Inferior parietal cortex (tissue), 1 donor: ENCODE measurements at regions not wholly inside any gene's neighbourhood (a gene's known extent, or its start where the extent isn't known, plus 50 kb on each side); places are given as distances from the start of the nearest gene placed in this dataset.
A peak's percentile ranks its signal among the peaks of the same experiment; 100 is the strongest.

ENCODE experiments used
- DNase-seq: peaks from one replicate; pipeline ENCODE4 v3.0.0-alpha.2; 2016; ENCODE audit errors: extremely low spot score

DNA sequence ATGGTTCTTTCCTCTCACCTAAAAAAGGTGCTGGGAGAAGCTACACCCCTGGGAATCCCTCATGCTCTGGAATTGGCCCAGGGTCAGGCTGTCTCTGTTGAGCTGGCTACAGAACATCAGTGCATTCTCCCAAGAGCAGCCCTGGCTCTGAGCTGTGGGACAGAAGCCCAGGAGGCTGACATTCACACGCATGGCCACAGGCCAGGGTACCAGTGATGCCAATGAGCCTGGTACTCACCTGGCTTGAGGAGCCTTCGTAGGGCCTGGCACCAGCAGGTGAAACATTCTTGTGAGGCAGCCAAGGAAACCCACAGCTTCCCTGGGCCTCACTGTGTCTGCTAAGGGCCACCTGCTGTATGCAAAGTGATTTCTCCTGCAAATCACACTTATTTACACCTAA is 121.7 kb upstream of the CCL2 start:
- no peak for DNase-seq

DNA sequence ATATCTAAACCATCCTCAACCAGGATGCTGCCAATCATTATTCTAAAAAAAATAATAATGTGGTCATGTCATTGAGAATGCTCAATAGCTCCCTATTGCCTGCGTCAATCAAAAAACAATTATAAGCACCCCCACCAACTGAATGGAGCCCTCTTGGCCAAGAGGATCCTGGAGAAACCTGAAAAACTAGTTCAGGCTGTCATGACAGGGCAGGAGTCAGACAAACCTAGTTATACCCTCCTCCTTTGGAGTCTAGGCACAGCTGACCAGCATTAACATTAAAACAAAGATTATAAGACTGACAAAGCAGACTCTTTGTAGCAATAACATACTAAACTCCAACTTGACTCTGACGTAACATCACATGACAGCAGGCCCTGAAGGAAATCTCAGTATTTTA is 119.2 kb upstream of the CCL2 start:
- DNase-seq, result no peak

DNA sequence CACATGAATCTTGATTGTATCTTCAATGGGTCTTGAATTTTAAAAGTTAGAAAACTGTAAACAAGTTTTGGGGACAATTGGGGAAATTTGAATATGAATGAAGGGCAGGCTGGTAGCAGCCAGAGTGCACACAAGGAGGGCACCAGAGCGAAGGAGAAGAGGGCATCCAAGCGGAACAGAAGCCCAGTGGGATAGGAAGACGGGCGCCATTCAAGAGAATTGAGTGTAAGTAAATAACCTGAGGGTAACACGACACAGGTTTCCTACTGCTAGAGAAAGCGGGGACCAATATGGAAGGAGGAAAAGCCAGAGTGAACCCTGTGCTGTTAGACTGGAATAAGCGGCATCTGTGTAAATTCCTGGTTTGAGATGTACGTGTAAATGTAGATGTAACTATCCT is 115.1 kb upstream of the CCL2 start:
- no peak for DNase-seq

DNA sequence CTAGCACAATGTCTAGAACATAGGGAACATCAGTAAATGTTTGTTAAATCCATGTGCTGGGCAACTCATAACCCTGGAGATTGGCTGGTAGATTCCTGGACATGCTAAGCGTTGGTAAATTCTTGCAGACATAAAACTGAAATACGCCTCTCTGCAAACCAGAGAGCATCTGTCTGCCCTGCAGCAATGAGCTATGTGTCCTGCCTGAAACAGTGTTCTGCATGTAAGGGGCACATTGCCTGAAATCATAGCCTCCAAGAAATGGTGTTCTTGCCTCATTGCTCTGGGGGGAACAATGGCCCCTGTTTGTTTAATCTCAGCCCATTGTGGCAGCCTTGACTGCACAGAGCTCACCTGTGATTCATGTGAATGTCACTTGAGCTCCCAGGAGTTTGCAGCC is 113.5 kb upstream of the CCL2 start:
- DNase-seq, result no peak

DNA sequence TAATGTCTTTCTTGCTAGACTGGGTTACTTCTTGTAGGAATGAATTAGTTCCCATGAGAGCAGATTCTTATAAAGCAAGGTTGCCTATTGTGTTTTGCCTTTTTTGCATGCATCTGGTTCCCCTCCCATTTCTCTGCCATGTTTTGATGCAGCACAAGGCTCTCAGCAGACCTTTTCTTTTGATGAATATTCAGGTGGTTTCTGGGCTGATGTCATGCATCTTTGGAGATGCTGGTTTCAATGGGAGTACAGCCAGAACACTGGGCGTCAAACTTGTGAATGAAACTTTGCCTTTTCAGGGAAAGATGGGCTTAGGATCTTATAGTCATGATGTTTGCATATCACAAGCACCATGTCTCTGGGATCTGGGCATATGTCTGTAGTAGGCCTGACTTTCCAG is 111.7 kb upstream of the CCL2 start:
- no peak for DNase-seq

DNA sequence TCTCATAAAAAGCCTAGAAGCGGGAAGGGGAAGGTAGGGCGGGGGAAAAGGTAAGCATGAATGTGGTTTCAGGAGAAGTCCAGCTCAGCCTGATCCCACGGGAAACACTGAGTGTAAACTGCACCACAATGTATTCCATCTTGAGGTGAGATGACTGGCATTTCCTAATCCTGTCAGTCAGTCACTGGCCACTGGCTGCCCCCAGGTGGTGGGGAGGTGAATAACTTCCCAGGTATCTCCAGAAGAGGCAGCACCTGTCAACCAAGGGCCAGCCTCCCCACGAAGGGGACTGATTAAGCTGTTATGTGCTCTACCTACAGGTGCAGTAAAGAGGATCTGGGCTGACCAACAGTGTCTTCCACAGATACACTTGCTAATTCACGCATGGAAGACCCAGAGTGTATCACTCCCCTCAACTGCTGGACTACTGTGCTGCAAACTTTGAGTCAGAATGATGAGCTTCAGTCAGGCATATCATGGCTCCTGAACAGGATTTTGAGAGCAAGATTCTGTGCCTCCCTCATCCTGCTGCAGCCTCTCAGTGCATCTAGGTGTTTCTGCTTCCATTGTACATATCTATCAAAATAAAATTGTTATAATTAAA is 108.5 kb upstream of the CCL2 start:
- DNase-seq, result peak; percentile 30

DNA sequence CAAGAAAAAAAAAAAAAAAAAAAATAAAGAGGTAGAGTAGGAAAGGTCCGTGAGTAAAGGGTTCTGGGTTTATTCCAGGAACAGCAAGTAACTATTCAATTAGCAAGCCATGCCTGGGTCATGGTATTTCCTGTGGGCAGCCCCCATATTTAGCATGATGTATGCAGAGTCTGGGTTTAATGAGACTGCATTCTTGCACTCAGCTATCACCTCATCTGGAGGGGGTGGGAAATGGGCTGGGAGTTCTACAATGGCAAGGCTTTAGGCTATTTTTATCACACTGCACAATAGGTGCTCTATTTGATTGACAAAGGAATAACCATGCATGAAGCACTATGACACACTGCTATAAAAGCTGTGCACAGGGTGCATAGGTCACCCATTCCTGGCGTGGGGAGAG is 104.0 kb upstream of the CCL2 start:
- no peak for DNase-seq

DNA sequence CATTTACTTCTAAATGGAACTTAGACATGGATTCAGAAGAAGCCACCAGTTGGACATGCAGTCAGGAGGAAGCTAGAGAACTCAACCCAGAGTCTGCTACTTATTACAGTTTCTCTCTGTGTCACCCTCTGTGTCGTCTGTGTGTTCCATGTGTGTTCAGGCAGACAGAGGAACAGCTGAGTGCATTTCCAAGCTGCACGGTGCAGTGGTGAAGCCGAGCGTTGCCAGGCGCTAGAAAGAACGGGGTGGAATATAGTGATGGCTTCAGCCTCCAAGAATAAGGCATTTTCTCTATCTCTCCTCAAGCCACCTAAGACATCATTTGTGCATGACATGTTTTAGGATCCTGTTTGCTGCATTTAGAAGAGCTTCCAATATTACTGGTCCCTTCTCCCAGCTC is 101.1 kb upstream of the CCL2 start:
- DNase-seq, result peak; percentile 38

DNA sequence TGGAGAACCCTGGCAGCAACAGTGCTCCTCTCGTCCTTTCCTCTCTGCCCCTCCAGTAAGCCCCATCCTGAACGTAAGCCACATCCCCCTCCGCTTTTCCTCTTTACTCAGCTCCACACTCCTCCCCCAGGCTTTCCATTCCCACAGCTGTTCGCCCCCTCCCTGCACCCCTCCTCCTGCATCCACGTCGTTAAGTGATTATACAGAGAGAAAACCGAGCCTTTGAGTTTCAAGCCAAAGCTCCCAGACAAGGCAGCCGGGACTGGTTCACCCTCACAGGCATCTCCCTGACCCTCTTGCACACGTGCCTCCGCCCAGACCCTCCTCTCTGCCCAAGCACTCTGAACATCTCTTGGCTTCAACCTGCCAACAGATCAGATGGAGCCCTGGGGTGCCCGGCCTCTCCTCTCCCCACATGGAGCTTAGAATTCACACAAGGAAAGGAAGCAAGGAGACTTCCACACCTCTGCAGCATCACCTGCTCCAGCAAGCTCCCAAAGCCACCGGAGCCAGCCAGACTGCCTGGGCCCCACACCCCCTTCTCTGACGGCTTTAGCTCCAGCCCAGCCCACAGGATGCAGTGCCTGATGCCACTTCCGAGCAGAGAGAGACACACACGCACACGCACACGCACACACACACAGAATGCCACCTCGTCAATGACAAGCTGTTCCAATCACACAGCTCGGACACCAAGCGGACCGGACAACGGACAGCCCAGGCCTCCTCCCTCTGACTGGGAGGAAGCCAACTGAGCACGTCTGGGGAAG is 99.9 kb upstream of the CCL2 start:
- DNase-seq, result no peak

DNA sequence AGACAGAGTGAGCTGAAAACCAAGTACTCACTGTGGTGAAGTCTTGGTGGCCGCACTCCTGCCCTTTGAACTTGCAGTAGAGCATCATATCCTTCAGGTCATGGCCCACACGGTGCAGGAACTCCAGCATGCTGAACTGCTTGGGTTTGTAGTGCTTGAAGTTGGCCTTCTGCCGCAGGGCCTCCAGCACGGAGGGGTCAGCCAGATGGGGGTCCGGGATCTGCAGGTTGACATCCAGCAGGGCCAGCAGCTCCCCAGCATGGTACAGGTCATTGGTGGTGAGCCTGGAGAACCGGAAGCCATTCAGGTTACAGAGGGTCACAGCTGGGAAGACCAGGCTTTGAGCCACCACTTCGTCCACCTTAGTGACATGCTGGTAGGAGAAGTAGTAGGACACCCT is 99.1 kb upstream of the CCL2 start:
- DNase-seq, result no peak

DNA sequence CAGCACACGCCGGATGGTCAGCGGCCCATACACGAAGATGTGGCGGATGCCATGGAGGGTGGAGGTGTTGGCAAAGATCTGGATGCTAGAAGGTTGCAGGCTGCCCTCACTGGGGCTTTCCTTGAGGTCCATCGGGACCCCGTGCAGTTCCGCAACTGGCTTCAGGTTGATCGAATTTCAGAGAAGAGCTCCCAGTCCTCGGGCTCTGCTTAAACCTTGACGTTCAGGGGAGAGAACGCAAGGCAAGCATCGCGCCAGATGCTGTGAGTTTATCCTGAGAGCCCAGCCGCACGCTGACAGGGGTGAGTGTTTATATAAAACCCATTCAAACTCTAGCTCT is 98.7 kb upstream of the CCL2 start:
- DNase-seq, result no peak

DNA sequence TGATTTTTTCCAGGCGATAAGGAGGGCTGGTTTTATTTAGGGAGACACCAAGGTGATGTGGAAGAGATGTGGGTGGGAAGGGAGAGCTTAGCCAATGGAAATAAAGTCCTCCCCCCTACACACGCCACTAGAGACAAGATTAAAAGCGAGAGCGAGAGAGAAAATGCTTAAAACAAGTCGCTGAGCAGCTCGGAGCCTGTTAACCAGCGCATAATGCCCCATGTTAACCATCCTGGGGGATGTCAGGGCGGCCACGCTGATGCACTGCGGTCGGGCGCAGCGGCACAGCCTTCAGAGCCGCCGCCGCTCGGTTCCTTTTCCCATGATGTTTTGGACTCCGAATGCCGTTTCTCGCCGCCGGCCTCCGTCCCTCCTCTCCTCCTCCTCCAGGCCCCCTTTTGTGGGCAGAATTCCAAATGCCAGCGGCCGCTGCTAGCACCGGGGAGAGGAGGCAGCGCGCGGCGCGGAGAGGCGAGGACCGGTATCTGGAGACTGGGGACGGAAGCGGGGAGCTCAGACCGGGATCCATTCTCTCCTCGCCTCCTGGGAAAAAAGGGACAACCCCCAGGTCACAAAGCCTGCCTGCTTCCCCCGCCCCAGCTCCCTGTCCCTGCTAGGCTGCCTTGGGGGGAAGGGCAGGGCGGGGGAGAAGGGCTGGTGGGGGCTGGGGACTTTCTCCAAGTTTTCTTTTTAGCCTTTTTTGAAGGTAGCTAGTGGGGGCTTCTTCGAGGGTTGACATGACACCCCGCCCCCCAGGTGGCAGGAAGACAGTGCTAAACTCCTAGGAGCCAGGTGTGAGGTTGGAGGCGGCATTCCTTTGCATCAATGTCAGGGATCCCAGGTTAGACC is 98.1 kb upstream of the CCL2 start:
- DNase-seq, result peak; percentile 53

DNA sequence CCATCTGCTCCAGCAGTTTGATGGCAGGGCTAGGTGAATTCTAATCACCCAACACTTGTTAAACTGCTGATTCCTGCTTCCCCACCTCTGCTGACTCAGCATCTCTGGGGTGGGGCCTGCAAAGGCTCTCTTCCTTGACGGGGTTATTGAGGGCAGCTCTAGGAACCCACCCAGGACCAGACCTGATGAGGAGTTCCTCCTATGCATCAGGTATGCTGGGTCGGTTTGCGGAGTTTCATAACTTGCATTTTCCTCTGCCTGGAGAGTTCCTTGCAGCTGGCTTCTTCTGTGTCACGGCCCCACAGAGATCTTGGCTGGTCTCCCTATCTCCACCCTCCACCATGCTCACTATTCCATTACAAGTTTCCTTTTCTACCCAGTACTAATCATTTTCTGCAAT is 93.4 kb upstream of the CCL2 start:
- DNase-seq, result no peak

DNA sequence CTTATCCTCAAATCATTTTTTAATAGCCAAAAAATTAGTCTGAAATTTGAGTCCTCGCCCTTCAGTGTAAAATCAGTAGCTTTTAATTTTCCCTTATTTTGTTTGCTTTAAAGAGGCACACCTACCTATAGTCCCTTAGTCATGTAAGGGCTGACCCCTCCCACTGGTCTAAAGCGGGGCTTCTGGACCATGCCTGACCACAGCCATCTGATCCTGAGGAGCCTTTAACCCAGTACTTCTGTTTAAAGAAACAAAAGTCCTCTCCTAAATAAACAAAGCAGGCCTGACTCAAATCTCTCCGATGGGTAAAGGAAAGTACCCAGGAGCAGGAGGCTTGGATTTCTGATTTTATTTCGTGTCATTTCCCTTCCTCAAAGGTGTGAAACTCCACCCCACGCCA is 92.0 kb upstream of the CCL2 start:
- no peak for DNase-seq

DNA sequence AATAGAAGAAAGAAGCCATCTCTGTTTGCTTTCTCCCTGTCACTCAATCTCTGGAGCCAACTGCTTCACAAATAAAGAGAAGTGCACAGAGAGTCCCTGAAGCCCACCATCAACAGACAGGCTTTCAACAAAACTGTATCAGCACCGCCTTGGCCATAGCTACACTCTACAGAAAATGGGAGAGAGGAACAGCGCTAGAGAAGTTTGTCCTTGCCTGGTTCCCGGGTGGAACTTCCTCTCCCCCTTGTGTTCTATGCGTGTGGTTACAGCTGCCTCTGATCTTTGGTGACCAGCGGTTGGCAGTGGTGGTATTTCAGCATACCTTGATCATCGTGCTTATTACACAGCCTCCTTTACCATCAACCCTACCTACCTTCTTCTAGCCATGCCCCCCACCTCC is 91.4 kb upstream of the CCL2 start:
- peak; percentile 56 for DNase-seq

DNA sequence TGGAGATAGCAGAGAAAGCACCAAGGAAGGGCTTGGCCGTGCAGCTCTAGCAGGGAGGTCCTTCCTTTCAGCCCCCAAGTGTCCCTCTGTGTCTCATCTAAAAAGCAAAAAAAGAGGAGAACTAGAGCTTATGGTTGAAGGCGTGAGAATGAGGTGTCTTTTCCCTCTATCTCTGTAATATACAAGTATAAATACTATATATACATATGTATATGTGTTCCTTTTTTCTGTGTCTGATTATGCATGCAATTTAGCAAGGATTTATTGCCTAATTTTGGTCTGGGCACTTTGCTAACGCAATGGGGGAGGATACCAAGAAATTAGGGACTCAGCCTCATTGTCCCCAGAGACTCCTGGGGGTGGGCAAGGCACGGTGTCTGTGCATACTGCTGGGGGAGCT is 90.2 kb upstream of the CCL2 start:
- no peak for DNase-seq

DNA sequence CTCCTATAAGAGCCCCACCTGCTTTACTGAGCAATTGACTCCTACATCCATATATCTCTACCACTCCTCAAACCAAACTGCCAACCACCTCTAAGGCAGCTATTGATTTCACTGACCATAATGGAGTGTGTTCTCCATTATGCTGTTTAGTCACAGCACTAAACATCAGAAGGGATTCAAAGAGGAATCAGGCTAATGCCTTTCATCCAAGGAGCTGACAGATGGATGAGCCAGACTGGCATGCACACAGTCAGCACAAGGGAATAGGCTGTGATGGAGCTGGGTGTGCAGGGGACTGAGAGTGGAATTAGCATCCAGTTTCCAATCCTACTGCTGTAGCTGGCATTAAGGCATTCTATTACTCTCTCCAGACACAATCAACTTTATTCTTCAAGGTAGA is 88.7 kb upstream of the CCL2 start:
- DNase-seq, result no peak

DNA sequence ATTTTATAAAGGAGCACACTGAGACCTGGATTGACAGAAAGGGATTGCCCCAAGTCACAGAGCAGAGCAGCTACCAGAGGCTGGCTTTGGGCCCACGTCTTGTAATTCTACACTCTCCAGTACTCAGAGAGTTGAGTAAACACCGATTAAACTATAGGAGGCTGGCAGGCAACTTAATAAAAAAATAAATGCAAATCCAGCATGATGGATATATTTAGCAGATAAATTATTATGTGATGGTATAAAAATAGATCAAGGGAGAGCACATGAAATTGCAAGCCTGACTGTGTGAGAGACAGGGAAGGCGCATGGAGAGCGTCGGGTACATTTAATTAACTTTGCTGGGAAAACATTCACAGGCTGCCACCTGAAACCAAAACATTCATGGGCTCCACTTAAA is 87.7 kb upstream of the CCL2 start:
- DNase-seq, result no peak

DNA sequence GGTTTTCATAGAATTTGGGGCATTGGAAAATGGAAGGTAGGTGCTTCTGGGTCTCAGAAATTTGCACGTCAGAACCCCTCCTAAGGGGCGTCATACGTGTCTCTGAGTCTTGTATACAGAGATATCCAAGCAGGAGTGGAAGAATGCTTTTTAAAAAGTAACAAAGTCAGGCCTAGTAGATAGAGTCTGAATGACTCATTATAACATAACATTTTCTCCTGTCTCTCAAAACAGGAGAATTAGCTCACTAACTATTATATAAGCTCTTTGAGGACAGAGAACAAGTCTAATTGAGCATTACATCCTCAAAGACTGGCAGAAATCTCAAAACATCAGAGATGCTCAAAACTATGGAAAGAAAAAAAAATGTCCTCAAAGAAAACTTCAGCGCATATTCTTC is 86.1 kb upstream of the CCL2 start:
- DNase-seq, result no peak

DNA sequence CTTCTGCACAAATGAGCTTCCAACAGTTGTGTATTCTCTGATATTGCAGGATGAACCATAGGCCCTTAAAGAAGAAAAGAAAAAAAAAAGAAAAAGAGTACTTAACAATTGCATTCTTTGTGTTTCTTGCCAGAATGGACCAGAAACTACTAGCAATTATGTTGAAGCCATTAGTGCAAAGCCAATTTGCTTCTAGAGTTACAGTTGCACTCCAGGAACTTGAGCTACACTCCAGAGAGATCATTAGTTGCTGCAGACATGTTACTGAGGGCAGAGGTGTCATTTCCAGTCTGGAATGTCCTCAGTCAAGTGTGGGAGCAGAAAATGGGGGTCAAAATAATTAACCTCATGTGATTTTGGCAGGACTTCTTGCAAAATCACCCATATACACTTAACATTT is 85.6 kb upstream of the CCL2 start:
- DNase-seq, result no peak

DNA sequence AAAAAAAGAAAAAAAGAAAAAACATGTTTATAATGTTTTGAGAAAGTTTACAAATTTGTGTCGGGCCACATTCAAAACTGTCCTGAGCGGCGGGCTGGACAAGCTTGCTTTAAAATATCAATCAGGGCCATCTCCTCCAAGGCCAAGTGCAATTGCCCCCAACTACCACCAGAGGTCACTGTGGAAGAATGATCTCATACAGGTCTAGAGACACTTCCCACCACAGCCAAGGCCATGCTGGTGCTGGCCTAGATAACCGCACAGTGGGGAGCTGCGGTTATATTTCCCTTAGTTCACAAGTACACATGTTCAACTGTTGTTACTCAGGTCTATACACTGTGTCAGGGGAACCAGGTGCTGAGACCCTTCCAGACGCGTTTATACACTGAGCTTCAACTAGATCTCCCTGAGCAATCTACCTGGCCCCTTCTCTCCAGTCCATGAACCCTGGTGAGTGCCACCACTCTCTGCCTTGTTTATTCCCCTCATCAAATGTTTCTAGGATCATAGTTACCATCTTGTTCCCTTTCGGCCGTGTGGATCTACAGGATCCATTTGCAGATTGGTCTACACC is 83.8 kb upstream of the CCL2 start:
- DNase-seq, result peak; percentile 73

DNA sequence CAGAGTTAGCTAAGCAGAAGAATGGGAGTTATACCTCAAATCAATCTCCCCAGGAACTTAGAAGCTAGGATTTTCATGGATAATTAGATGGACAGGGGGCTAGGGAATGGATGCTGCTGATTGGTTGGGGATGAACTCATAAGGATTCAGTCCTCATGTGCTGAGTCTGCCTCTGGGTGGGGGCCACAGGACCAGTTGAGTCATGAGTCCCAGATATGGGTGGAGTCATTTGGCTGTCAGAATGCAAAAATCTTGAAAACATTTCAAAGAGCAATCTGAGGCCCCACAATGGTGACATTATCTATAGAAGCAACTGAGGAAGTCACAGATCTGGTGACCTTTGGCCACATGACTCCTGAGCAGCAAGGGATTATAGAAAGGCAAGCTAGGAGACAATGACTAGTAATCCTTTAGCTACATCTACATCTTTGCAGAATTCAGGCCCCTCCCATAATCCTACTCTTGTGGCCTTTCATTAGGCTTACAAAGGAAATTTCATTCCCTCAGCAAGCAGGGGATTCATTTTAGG is 82.6 kb upstream of the CCL2 start:
- DNase-seq, result no peak

DNA sequence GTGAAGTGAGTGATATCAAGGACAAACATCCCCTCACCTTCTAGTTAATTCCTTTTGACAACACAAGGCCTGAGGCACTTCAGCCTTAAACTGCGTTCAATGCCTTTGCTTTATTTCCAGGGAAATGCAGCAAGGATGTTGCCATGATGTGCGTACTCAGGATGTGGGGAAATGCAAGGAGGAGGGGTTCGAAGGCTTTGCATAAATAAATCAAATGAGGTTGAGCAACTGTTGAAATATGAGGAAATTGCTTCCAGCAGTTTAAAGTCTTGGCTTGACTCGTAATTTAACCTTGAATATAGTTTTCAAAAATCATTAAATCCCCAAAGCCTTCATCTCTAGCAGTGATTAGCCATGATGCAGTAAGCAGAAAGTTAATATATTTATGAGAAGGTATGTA is 81.8 kb upstream of the CCL2 start:
- DNase-seq, result no peak
